NCI-H2081 (cell line): ENCODE measurements at regions not wholly inside any gene's neighbourhood (a gene's known extent, or its start where the extent isn't known, plus 50 kb on each side); places are given as distances from the start of the nearest gene placed in this dataset.
"Not testable (repeated sequence)": the region's sequence is repeated elsewhere in the genome, so short reads cannot be mapped to it uniquely, and the experiment has no call there.

ENCODE experiments used
- DNase-seq, 2 experiments: peaks; one replicate each; lab custom pipeline; 2025; lab: John Stamatoyannopoulos, UW

- DNase-seq = not testable (repeated sequence)
These were observed 152.9 kb downstream of the TMEM121 start for GRCh38 chr14:105678996-105679958.

GRCh38 chr14:105679959-105680735 is 153.8 kb downstream of the TMEM121 start:
- DNase-seq = not testable (repeated sequence)

GRCh38 chr14:105680736-105681098 is 154.3 kb downstream of the TMEM121 start:
- not testable (repeated sequence) for DNase-seq

- DNase-seq = not testable (repeated sequence)
These were observed 155.3 kb downstream of the TMEM121 start for GRCh38 chr14:105681606-105682185.

- DNase-seq = not testable (repeated sequence)
These were observed 156.1 kb downstream of the TMEM121 start for GRCh38 chr14:105682442-105682841.

GRCh38 chr14:105682956-105683570 is 156.7 kb downstream of the TMEM121 start:
- DNase-seq = no peak

GRCh38 chr14:105684056-105684455 is 157.7 kb downstream of the TMEM121 start:
- DNase-seq = not testable (repeated sequence)

- not testable (repeated sequence) for DNase-seq
These were observed 158.2 kb downstream of the TMEM121 start for GRCh38 chr14:105684597-105684996.

GRCh38 chr14:105685003-105685402 is 158.6 kb downstream of the TMEM121 start:
- DNase-seq = no peak

GRCh38 chr14:105685605-105686004 is 159.2 kb downstream of the TMEM121 start:
- DNase-seq = not testable (repeated sequence)

- not testable (repeated sequence) for DNase-seq
These were observed 159.7 kb downstream of the TMEM121 start for GRCh38 chr14:105686050-105686449.

- not testable (repeated sequence) for DNase-seq
These were observed 160.2 kb downstream of the TMEM121 start for GRCh38 chr14:105686462-105687170.

- not testable (repeated sequence) for DNase-seq
These were observed 161.0 kb downstream of the TMEM121 start for GRCh38 chr14:105687171-105688022.

- not testable (repeated sequence) for DNase-seq
These were observed 161.6 kb downstream of the TMEM121 start for GRCh38 chr14:105688023-105688351.

GRCh38 chr14:105688664-105689221 is 162.4 kb downstream of the TMEM121 start:
- not testable (repeated sequence) for DNase-seq

GRCh38 chr14:105689722-105690121 is 163.3 kb downstream of the TMEM121 start:
- DNase-seq = no peak

GRCh38 chr14:105690671-105691070 is 164.3 kb downstream of the TMEM121 start:
- no peak for DNase-seq

- not testable (repeated sequence) for DNase-seq
These were observed 165.1 kb downstream of the TMEM121 start for GRCh38 chr14:105691321-105692109.

GRCh38 chr14:105692110-105692685 is 165.8 kb downstream of the TMEM121 start:
- not testable (repeated sequence) for DNase-seq
